Epithelial cell of proximal tubule (primary cell): ENCODE measurements at regions not wholly inside any gene's neighbourhood (a gene's known extent, or its start where the extent isn't known, plus 50 kb on each side); places are given as distances from the start of the nearest gene placed in this dataset.
"Not testable (repeated sequence)": the region's sequence is repeated elsewhere in the genome, so short reads cannot be mapped to it uniquely, and the experiment has no call there.

ENCODE experiments used
- DNase-seq: peaks from one replicate; pipeline ENCODE4 v3.0.0-alpha.2; 2011; ENCODE audit warnings: low read depth
- H3K4me3 ChIP-seq: 2 replicates; pipeline ENCODE4 v1.5.1; 2011; ENCODE audit warnings: low read depth, mild to moderate bottlenecking, low read length
- TF ChIP-seq, protein P1 (sequence below): conservative IDR thresholded peaks from 2 replicates; pipeline ENCODE4 v1.5.1; 2012; ENCODE audit warnings: low read depth, mild to moderate bottlenecking, low read length

DNA sequence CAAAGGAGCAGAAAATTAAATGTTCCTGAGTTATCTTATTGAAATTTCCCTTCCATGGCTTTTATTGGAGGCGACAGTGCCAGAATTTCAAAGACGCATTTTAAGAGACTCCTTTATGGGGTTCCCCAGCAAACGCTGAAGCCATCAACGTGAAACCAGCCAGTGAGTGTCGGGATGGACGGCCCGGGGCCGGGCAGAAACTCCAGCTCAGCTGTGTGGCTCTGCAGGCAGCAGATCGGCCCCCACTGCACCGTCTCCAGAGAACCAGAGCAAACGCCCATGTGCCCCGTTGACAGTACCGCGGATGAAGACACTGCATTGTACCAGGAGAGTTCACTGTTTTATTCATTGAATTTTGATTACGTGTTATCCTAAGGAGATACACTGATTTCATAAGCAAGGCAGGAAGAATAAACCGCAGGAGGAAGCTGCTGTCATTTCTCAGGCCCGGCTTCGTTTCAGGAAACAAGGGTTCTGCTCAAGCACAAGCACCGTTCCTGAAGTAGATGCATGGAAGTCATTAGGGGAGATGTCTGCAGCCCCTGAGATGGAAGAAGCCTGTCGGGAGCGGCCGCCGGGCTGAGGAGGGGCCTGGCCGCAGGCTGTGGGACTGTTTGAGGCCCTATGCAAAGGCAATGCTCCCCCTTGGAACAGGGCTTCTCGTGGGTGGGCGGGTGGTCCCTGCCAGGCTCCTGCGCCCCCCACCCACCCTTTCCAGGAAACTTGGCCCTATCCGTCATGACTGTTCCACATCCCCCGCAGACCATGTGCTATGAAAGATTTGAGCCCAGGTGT is 639.7 kb downstream of the TBC1D22A start:
- TF ChIP-seq, protein P1, sequence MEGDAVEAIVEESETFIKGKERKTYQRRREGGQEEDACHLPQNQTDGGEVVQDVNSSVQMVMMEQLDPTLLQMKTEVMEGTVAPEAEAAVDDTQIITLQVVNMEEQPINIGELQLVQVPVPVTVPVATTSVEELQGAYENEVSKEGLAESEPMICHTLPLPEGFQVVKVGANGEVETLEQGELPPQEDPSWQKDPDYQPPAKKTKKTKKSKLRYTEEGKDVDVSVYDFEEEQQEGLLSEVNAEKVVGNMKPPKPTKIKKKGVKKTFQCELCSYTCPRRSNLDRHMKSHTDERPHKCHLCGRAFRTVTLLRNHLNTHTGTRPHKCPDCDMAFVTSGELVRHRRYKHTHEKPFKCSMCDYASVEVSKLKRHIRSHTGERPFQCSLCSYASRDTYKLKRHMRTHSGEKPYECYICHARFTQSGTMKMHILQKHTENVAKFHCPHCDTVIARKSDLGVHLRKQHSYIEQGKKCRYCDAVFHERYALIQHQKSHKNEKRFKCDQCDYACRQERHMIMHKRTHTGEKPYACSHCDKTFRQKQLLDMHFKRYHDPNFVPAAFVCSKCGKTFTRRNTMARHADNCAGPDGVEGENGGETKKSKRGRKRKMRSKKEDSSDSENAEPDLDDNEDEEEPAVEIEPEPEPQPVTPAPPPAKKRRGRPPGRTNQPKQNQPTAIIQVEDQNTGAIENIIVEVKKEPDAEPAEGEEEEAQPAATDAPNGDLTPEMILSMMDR = no peak
- no peak for DNase-seq
- no peak overlapping the region for H3K4me3 ChIP-seq

DNA sequence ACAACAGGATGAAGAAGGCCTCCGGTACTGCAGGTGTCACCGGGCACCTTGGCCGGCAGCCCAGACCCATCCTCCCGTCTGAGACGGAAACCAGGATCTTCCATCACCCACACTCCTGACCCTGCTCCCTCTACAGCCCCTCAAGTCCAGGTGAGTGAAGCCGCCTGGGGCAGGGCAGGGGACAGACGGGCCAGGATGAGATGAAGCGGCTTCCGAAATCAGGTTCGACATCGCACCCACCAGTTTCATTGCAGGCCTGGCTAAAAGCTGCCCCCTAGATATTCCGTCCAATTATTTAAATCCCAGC is 639.1 kb downstream of the TBC1D22A start:
- DNase-seq = no peak
- H3K4me3 ChIP-seq = no peak overlapping the region
- TF ChIP-seq, protein P1 = no peak

DNA sequence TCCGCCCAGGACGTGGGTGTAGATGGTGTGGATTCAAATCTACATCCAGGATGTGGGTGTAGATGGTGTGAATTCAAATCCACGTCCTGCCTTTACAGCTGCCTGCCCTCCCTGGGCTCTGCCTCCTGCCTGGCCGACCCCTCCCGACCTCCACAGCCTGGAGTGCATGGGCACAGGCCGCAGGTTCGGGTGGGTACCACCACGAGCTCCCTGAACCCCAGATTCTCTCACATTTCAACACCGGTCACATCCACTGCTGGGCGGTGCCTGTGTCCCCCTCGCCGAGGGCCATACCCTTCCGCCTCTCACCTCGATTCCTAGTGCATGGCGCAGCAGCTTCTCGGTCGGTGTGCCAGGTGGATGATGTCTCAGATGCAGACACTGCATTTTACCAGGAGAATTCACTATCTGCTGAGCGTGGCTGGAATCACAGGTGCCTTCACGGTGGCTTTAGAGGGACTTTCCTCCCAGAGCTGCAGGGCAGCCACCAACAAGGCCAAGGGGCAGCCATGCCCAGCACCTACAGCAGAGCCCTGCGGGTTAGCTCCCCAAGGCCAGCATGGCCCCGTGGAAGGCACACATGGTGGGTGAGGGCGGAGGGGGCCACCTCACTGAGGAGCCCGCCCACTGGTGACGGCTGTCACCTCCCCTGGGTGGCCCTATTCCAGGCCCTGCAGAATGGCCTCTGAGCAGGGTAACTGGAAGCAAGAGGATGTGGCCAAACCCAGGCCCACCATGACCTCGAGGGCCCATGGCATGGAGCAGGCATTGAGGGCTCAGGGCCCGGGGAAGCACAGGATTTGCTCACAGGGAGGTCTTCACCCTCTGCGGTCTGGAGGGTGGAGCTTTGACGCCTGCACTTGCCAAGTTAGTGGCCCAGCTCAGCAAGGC is 638.5 kb downstream of the TBC1D22A start:
- TF ChIP-seq, protein P1 = no peak
- no peak overlapping the region for H3K4me3 ChIP-seq
- DNase-seq = no peak

DNA sequence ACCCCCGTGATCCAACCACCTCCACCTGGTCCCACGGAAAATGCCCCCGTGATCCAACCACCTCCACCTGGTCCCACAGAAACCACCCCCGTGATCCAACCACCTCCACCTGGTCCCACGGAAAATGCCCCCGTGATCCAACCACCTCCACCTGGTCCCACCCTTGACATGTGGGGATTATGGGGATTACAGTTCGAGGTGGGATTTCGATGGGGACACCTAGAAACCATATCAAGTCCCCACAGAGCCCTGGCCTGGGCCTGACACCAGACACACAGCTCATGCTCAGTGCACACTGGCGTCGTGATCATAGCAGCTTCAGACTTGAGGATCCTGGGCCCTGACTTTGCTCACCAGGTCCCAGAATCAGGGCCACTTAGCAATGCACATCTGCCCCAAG is 637.7 kb downstream of the TBC1D22A start:
- DNase-seq, H3K4me3 ChIP-seq: not testable (repeated sequence)

DNA sequence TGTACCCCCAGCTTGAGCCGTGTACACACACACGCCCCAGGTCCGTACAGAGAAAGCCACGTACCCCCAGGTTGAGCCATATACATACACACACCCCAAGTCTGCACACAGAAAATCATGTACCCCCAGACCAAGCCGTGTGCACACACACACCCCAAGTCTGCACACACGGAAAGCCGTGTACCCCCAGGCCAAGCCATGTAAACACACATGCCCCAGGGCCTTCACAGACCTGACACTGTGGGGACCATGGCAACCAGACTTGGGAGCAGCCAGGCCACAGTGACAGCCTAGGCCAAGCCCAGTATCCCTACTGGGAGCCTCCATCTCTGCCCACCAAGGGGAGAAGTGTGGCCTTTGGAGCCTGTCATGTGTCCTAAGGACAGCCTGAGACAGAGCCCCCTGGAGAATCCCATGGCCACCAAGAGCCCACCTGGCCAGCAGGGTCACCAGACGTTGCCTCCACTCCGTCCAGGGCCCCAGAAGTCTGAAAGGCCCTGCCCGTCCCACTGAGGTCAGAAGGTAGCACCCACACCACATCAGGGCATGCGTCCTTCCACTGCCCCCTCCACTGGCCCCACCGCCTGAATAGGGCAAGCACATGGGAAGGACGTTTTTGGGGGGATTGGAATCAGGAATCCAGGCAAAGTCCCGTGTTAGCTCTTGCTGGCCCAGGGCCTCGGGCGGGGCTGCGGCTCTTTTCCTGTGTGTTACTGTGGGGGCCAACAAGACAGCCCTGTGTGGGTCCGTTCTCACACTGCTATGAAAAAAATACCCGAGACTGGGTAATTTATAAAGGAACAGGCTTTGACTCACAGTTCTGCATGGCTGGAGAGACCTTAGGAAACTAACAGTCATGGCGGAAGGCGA is 636.7 kb downstream of the TBC1D22A start:
- no peak overlapping the region for H3K4me3 ChIP-seq
- DNase-seq = no peak
- TF ChIP-seq, protein P1 = no peak

DNA sequence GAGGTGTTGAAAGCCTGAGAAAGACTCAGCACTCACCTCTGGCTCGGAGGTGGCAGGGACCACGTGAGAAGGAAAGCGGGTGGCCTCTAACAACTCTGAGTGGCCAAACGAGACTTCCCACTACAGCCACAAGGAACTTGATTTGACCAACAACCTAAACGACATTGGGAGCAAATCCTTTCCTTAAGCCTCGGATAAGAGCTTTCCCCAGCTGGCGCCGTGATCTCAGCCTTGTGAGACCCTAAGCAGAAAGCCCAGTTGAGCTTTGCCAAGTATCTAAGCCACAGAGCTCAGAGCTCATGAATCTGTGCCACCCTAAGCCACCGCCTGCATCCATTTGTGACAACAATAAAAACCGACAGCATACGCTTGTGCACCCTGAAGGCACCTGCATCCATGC is 636.0 kb downstream of the TBC1D22A start:
- no peak for DNase-seq
- TF ChIP-seq, protein P1 = no peak
- no peak overlapping the region for H3K4me3 ChIP-seq

DNA sequence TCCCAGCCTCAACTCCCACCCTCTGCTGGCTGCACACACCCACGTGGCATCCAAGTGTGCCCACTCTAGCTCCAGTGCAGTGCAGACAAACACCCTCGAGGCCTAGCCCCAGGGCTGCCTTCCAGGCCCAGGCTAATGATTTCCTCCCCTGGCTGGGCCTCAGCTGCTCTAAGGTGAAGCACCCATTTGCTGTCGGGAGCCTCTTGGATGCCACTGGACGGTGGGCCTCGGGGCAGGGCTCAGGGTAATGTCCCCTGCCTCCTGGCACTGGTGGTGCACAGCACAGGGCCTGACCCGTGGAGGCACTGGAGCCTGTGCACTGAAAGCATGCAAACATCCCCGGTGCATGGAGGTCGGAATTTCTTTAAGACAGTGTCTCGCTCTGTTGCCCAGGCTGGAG is 635.2 kb downstream of the TBC1D22A start:
- no peak overlapping the region for H3K4me3 ChIP-seq
- TF ChIP-seq, protein P1 = no peak
- DNase-seq = no peak
